Right kidney (tissue), 1 donor: ENCODE measurements at regions not wholly inside any gene's neighbourhood (a gene's known extent, or its start where the extent isn't known, plus 50 kb on each side); places are given as distances from the start of the nearest gene placed in this dataset.

Experiments
- DNase-seq: peaks from one replicate; pipeline ENCODE4 v3.0.0-alpha.2; 2016

GRCh38 chr16:72502594-72503005 is 330.6 kb upstream of the PMFBP1 start:
- DNase-seq, result no peak

- peak; percentile 35 for DNase-seq
Observed at GRCh38 chr16:72501739-72502593, 330.0 kb upstream of the PMFBP1 start.

- DNase-seq, result no peak
Observed at GRCh38 chr16:72500545-72500944, 328.6 kb upstream of the PMFBP1 start.

- no peak for DNase-seq
Observed at GRCh38 chr16:72493716-72494415, 321.9 kb upstream of the PMFBP1 start.

- DNase-seq, result no peak
Observed at GRCh38 chr16:72487283-72487682, 315.3 kb upstream of the PMFBP1 start.

- DNase-seq, result no peak
Observed at GRCh38 chr16:72482695-72483094, 310.7 kb upstream of the PMFBP1 start.

- DNase-seq, result no peak
Observed at GRCh38 chr16:72481419-72481818, 309.5 kb upstream of the PMFBP1 start.

GRCh38 chr16:72480911-72481310 is 309.0 kb upstream of the PMFBP1 start:
- DNase-seq, result no peak

- DNase-seq, result no peak
Observed at GRCh38 chr16:72475688-72476087, 303.7 kb upstream of the PMFBP1 start.

GRCh38 chr16:72474501-72475123 is 302.7 kb upstream of the PMFBP1 start:
- DNase-seq, result no peak

- DNase-seq, result no peak
Observed at GRCh38 chr16:72473631-72474030, 301.7 kb upstream of the PMFBP1 start.

- DNase-seq, result no peak
Observed at GRCh38 chr16:72471317-72471924, 299.5 kb upstream of the PMFBP1 start.

GRCh38 chr16:72470541-72470940 is 298.6 kb upstream of the PMFBP1 start:
- DNase-seq, result no peak

GRCh38 chr16:72469932-72470331 is 298.0 kb upstream of the PMFBP1 start:
- no peak for DNase-seq

GRCh38 chr16:72468582-72468981 is 296.6 kb upstream of the PMFBP1 start:
- DNase-seq, result no peak

GRCh38 chr16:72467157-72467759 is 295.3 kb upstream of the PMFBP1 start:
- peak; percentile 4 for DNase-seq

- DNase-seq, result no peak
Observed at GRCh38 chr16:72464597-72465368, 292.8 kb upstream of the PMFBP1 start.

- no peak for DNase-seq
Observed at GRCh38 chr16:72464052-72464451, 292.1 kb upstream of the PMFBP1 start.

GRCh38 chr16:72458035-72458434 is 286.1 kb upstream of the PMFBP1 start:
- DNase-seq, result no peak

GRCh38 chr16:72457243-72457940 is 285.4 kb upstream of the PMFBP1 start:
- DNase-seq, result no peak
